GM23338 (cell line): ENCODE measurements at regions not wholly inside any gene's neighbourhood (a gene's known extent, or its start where the extent isn't known, plus 50 kb on each side); places are given as distances from the start of the nearest gene placed in this dataset.

Source experiments
- ATAC-seq: fragments of 200-7000 bp; cut with Tn5 transposase; 3 replicates; pipeline ENCODE4 v1.9.1; 2020
- DNase-seq: peaks from one replicate; pipeline ENCODE4 v3.0.0-alpha.2; 2015; ENCODE audit warnings: low spot score
- H2AFZ ChIP-seq: fragments of 200-600 bp; sonication (generic); 2 replicates; pipeline ENCODE4 v1.8.0; 2016; ENCODE audit warnings: antibody characterized with exemption, mild to moderate bottlenecking, moderate library complexity
- H3F3A ChIP-seq: fragments of 200-600 bp; sonication (generic); replicated peaks from 2 replicates; pipeline ENCODE4 v1.8.0; 2017; ENCODE audit warnings: antibody characterized with exemption, mixed run types, low read depth
- H3K27ac ChIP-seq: fragments of 200-600 bp; sonication (generic); 2 replicates; pipeline ENCODE4 v1.6.1; 2016; ENCODE audit warnings: low read depth
- H3K27me3 ChIP-seq: fragments of 200-600 bp; sonication (generic); 2 replicates; pipeline ENCODE4 v1.8.0; 2016; ENCODE audit warnings: mild to moderate bottlenecking, mixed run types, moderate library complexity; ENCODE audit not compliant: insufficient read depth
- H3K36me3 ChIP-seq: fragments of 200-600 bp; sonication (generic); 2 replicates; pipeline ENCODE4 v1.8.0; 2016; ENCODE audit warnings: mild to moderate bottlenecking; ENCODE audit not compliant: insufficient read depth
- H3K4me1 ChIP-seq: fragments of 200-600 bp; sonication (generic); 2 replicates; pipeline ENCODE4 v1.8.0; 2016; ENCODE audit warnings: mild to moderate bottlenecking, moderate library complexity; ENCODE audit not compliant: insufficient read depth
- H3K4me2 ChIP-seq: fragments of 200-600 bp; sonication (generic); 2 replicates; pipeline ENCODE4 v1.7.1; 2017; ENCODE audit warnings: mixed run types
- H3K4me3 ChIP-seq: fragments of 200-600 bp; sonication (generic); 2 replicates; pipeline ENCODE4 v1.6.1; 2016; ENCODE audit warnings: mixed run types
- H3K79me2 ChIP-seq: fragments of 200-600 bp; sonication (generic); replicated peaks from 2 replicates; pipeline ENCODE4 v1.8.0; 2017; ENCODE audit warnings: mild to moderate bottlenecking; ENCODE audit not compliant: insufficient read depth
- H3K9me2 ChIP-seq: fragments of 200-600 bp; sonication (generic); 2 replicates; pipeline ENCODE4 v1.8.0; 2017; ENCODE audit not compliant: insufficient read depth
- H4K20me1 ChIP-seq: fragments of 200-600 bp; sonication (generic); replicated peaks from 2 replicates; pipeline ENCODE4 v1.8.0; 2017; ENCODE audit warnings: mild to moderate bottlenecking; ENCODE audit not compliant: insufficient read depth
- H3K27ac Mint-ChIP-seq: 2 replicates; pipeline ENCODE4 v1.8.0; 2020; ENCODE audit warnings: inconsistent platforms, mild to moderate bottlenecking, moderate library complexity, mixed read lengths
- H3K27me3 Mint-ChIP-seq: 3 replicates; pipeline ENCODE4 v1.8.0; 2022; ENCODE audit warnings: low read depth, mild to moderate bottlenecking, moderate library complexity, mixed read lengths, inconsistent platforms; ENCODE audit not compliant: insufficient read depth, poor library complexity
- H3K36me3 Mint-ChIP-seq: 3 replicates; pipeline ENCODE4 v1.8.0; 2021; ENCODE audit warnings: low read depth, mild to moderate bottlenecking, inconsistent platforms, moderate library complexity, mixed read lengths
- H3K4me1 Mint-ChIP-seq: 3 replicates; pipeline ENCODE4 v1.8.0; 2020; ENCODE audit warnings: mild to moderate bottlenecking, inconsistent platforms, mixed read lengths
- H3K4me3 Mint-ChIP-seq: 3 replicates; pipeline ENCODE4 v1.8.0; 2021; ENCODE audit warnings: moderate library complexity, mild to moderate bottlenecking, inconsistent platforms, mixed read lengths
- H3K9me3 Mint-ChIP-seq: 3 replicates; pipeline ENCODE4 v1.8.0; 2020; ENCODE audit warnings: moderate library complexity, mild to moderate bottlenecking, inconsistent platforms, mixed read lengths
- CREB1 ChIP-seq: fragments of 250-450 bp; sonication (Bioruptor Pico); IDR thresholded peaks from 2 replicates; pipeline ENCODE4 v1.5.0; 2020; ENCODE audit warnings: low read depth, mild to moderate bottlenecking, moderate library complexity
- CTCF ChIP-seq, 2 experiments: fragments of 200-600 bp in 1 of 2; sonication (generic) in 1 of 2; conservative IDR thresholded peaks; 2 replicates each; pipeline versions ENCODE4 v1.5.1 to v1.6.1; 2016 to 2017; ENCODE audit warnings: antibody characterized with exemption in 2 of 2, low read depth in 2 of 2, mild to moderate bottlenecking in 2 of 2, moderate library complexity in 1 of 2
- ETS1 ChIP-seq: IDR thresholded peaks from 2 replicates; pipeline ENCODE4 v1.6.1; 2016; ENCODE audit warnings: antibody characterized with exemption
- EZH2 ChIP-seq: fragments of 200-600 bp; sonication (generic); IDR thresholded peaks from one replicate; pipeline ENCODE4 v1.8.0; 2017; ENCODE audit warnings: antibody characterized with exemption, mild to moderate bottlenecking, low read depth; ENCODE audit not compliant: unreplicated experiment
- EZH2phosphoT487 ChIP-seq: fragments of 200-600 bp; sonication (generic); IDR thresholded peaks from one replicate; pipeline ENCODE4 v1.8.1; 2018; ENCODE audit warnings: antibody characterized with exemption; ENCODE audit not compliant: unreplicated experiment
- JUNB ChIP-seq: IDR thresholded peaks from one replicate; pipeline ENCODE4 v1.6.1; 2016; ENCODE audit warnings: antibody characterized with exemption; ENCODE audit not compliant: unreplicated experiment
- NANOG ChIP-seq: IDR thresholded peaks from 2 replicates; pipeline ENCODE4 v1.6.1; 2016; ENCODE audit warnings: antibody characterized with exemption, borderline replicate concordance
- POLR2AphosphoS5 ChIP-seq: IDR thresholded peaks from 2 replicates; pipeline ENCODE4 v1.6.1; 2016; ENCODE audit warnings: antibody characterized with exemption, low read depth
- REST ChIP-seq: IDR thresholded peaks from one replicate; pipeline ENCODE4 v1.6.1; 2018; ENCODE audit warnings: antibody characterized with exemption; ENCODE audit not compliant: unreplicated experiment
- STAT1 ChIP-seq: IDR thresholded peaks from one replicate; pipeline ENCODE4 v1.6.1; 2016; ENCODE audit warnings: antibody characterized with exemption; ENCODE audit not compliant: unreplicated experiment
- ZNF114 ChIP-seq: fragments of 250-450 bp; sonication (Bioruptor Pico); IDR thresholded peaks from 2 replicates; pipeline ENCODE4 v1.5.0; 2020; ENCODE audit warnings: mild to moderate bottlenecking, moderate library complexity
- ZNF331 ChIP-seq: fragments of 250-450 bp; sonication (Bioruptor Pico); IDR thresholded peaks from 2 replicates; pipeline ENCODE4 v1.5.0; 2020; ENCODE audit warnings: low read depth, mild to moderate bottlenecking, moderate library complexity

GRCh38 chr15:39354189-39354588, 226.7 kb upstream of the THBS1 start:
- Mint-ChIP-seq H3K4me3 (no peak overlapping the region), H3K27ac (no peak overlapping the region), H3K4me1 (peaks cover 4% of the 10 kb centered on the region), H3K9me3 (no peaks in the 10 kb centered on the region), H3K27me3 (peaks cover 6% of the 10 kb centered on the region), H3K36me3 (no peaks in the 10 kb centered on the region)
- Histone ChIP-seq H3K36me3 (no peaks in the 10 kb centered on the region), H3K4me3 (no peak overlapping the region), H3K27me3 (no peaks in the 10 kb centered on the region), H4K20me1 (no peaks in the 10 kb centered on the region), H3K27ac (no peak overlapping the region), H3K9me2 (no peaks in the 10 kb centered on the region; the same call in 1 of the 2 replicates), H3K79me2 (no peaks in the 10 kb centered on the region), H2AFZ (no peak overlapping the region), H3F3A (no peaks in the 10 kb centered on the region), H3K4me2 (no peak overlapping the region), H3K4me1 (no peaks in the 10 kb centered on the region)
- ATAC-seq (no peak), DNase-seq (no peak)
- TF ChIP-seq ZNF331 (CRISPR knock-in tag) (no peak), REST (no peak), CREB1 (no peak), EZH2 (no peak), ETS1 (no peak), STAT1 (no peak), POLR2AphosphoS5 (no peak), EZH2phosphoT487 (no peak), JUNB (no peak), ZNF114 (CRISPR knock-in tag) (no peak), NANOG (no peak), CTCF (conservative IDR thresholded peaks at IDR 0.05; ENCODE audit: low read depth in 2 of 2) (no peak)
